Osteoblast (primary cell): ENCODE measurements at regions not wholly inside any gene's neighbourhood (a gene's known extent, or its start where the extent isn't known, plus 50 kb on each side); places are given as distances from the start of the nearest gene placed in this dataset.

Experiments used
- DNase-seq: peaks from one replicate; pipeline ENCODE4 v3.0.0; 2011; ENCODE audit warnings: low spot score, mixed read lengths; ENCODE audit not compliant: insufficient read length; ENCODE audit errors: missing footprints
- H2AFZ ChIP-seq: 2 replicates; pipeline ENCODE4 v1.6.0; 2011; ENCODE audit warnings: mild to moderate bottlenecking, low read length
- H3K27ac ChIP-seq: 2 replicates; pipeline ENCODE4 v1.5.1; 2011; ENCODE audit warnings: mild to moderate bottlenecking, low read depth, low read length, moderate library complexity
- H3K27me3 ChIP-seq: 2 replicates; pipeline ENCODE4 v1.6.0; 2012; ENCODE audit warnings: mild to moderate bottlenecking, control low read depth, inconsistent platforms, low read length, moderate library complexity; ENCODE audit not compliant: insufficient read depth
- H3K36me3 ChIP-seq: 2 replicates; pipeline ENCODE4 v1.5.1; 2011; ENCODE audit warnings: mild to moderate bottlenecking, low read length, control low read depth, moderate library complexity; ENCODE audit not compliant: insufficient read depth
- H3K4me1 ChIP-seq: 2 replicates; pipeline ENCODE4 v1.5.1; 2011; ENCODE audit warnings: mild to moderate bottlenecking, low read length, control low read depth, moderate library complexity; ENCODE audit not compliant: insufficient read depth
- H3K4me2 ChIP-seq: 2 replicates; pipeline ENCODE4 v1.6.0; 2011; ENCODE audit warnings: mild to moderate bottlenecking, low read length; ENCODE audit not compliant: insufficient read depth
- H3K4me3 ChIP-seq: fragments of 200-600 bp; sonication (generic); 3 replicates; pipeline ENCODE4 v1.5.1; 2012; ENCODE audit warnings: mild to moderate bottlenecking, low read length, inconsistent platforms; ENCODE audit not compliant: insufficient read depth
- H3K79me2 ChIP-seq: 2 replicates; pipeline ENCODE4 v1.6.0; 2012; ENCODE audit warnings: mild to moderate bottlenecking, low read length, control low read depth, inconsistent platforms; ENCODE audit not compliant: insufficient read depth
- H3K9me3 ChIP-seq: 2 replicates; pipeline ENCODE4 v1.5.1; 2011; ENCODE audit warnings: low read depth, low read length, control low read depth
- H4K20me1 ChIP-seq: 2 replicates; pipeline ENCODE4 v1.6.0; 2012; ENCODE audit warnings: mild to moderate bottlenecking, low read length, control low read depth; ENCODE audit not compliant: insufficient read depth
- TF ChIP-seq, protein P1 (sequence below): IDR thresholded peaks from 2 replicates; pipeline ENCODE4 v1.5.1; 2011; ENCODE audit warnings: mild to moderate bottlenecking, low read depth, low read length, moderate library complexity; ENCODE audit errors: extremely low read depth

DNA sequence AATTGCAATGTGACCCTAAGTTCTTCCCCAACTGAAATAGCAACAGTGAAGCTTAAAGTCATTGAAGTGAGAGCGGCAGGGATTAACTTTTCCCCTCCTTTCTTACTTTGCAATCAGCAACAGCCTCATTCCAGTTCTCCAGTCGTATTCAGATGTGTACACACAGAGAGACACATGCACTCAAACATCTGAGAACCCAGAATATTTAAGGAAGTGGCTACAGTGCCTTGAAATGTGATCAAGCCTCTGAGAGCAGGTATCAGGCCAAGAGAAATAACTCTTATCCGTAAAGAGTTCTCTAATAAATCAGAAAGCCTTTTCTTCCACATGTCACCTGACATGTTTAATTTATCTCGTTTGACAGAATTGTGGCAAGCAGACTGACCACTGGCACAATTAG lies 388.9 kb upstream of the NPVF start:
- no peak for DNase-seq
- H3K27me3 ChIP-seq, result no peaks in the 10 kb centered on the region

DNA sequence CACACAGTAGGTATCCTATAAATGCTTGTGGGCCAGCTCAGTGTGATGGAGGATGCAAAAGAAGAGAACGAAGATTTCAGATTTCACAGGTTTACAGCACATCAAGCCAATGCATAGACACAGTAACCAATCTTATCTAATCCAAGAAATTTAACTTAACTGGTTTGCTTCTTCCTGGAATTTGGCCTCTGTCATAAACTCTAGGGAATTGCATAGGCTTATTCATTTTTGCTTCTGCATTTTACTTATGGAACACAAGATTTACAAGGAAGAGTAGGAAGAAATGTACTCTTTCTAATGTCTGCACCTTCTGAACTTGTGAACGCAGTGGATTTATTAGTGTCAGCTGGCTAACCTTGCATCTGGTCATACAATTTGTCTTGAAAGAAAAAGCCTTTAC lies 389.4 kb upstream of the NPVF start:
- H3K4me1 ChIP-seq, result no peaks in the 10 kb centered on the region

More for the DNA sequence above, 388.9 kb upstream of the NPVF start:
- H3K4me1 ChIP-seq, result no peaks in the 10 kb centered on the region
- H3K4me2 ChIP-seq, result no peak overlapping the region
- H4K20me1 ChIP-seq, result no peaks in the 10 kb centered on the region
- no peaks in the 10 kb centered on the region for H3K79me2 ChIP-seq
- TF ChIP-seq, protein P1, sequence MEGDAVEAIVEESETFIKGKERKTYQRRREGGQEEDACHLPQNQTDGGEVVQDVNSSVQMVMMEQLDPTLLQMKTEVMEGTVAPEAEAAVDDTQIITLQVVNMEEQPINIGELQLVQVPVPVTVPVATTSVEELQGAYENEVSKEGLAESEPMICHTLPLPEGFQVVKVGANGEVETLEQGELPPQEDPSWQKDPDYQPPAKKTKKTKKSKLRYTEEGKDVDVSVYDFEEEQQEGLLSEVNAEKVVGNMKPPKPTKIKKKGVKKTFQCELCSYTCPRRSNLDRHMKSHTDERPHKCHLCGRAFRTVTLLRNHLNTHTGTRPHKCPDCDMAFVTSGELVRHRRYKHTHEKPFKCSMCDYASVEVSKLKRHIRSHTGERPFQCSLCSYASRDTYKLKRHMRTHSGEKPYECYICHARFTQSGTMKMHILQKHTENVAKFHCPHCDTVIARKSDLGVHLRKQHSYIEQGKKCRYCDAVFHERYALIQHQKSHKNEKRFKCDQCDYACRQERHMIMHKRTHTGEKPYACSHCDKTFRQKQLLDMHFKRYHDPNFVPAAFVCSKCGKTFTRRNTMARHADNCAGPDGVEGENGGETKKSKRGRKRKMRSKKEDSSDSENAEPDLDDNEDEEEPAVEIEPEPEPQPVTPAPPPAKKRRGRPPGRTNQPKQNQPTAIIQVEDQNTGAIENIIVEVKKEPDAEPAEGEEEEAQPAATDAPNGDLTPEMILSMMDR, result no peak
- no peak overlapping the region for H2AFZ ChIP-seq
- H3K36me3 ChIP-seq, result no peaks in the 10 kb centered on the region
- no peak overlapping the region for H3K27ac ChIP-seq
- no peaks in the 10 kb centered on the region for H3K9me3 ChIP-seq
- no peak overlapping the region for H3K4me3 ChIP-seq

DNA sequence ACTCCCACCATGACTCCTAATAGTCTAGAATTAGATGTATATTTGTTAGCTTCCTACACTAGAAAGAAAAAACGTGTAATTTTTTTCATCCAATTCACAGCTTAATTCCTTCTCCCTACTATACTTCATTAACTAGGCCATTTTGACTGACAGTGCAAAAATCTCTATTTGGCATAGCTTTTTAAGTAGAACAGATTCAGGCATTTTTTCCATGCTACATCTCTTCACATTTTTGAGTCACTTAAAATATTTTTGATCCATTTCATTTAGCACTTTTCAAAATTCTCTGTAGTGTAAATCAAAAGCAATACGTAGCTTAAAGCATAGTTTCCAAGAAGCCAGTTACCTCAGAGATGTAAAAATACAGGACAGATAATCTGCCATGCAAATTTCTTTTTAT lies 391.1 kb upstream of the NPVF start:
- H3K27me3 ChIP-seq, result no peaks in the 10 kb centered on the region
- no peaks in the 10 kb centered on the region for H3K79me2 ChIP-seq
- TF ChIP-seq, protein P1, result no peak
- H3K4me2 ChIP-seq, result no peak overlapping the region
- H3K36me3 ChIP-seq, result no peaks in the 10 kb centered on the region
- H3K4me1 ChIP-seq, result no peaks in the 10 kb centered on the region
- H3K9me3 ChIP-seq, result no peaks in the 10 kb centered on the region
- H4K20me1 ChIP-seq, result no peaks in the 10 kb centered on the region
- H2AFZ ChIP-seq, result no peak overlapping the region
- H3K4me3 ChIP-seq, result no peak overlapping the region
- no peak overlapping the region for H3K27ac ChIP-seq
- no peak for DNase-seq

More for the DNA sequence above, 389.4 kb upstream of the NPVF start:
- Histone ChIP-seq H3K79me2 (no peaks in the 10 kb centered on the region), H3K9me3 (no peaks in the 10 kb centered on the region), H3K27ac (no peak overlapping the region), H2AFZ (no peak overlapping the region), H3K36me3 (no peaks in the 10 kb centered on the region), H4K20me1 (no peaks in the 10 kb centered on the region), H3K4me3 (no peak overlapping the region), H3K4me2 (no peak overlapping the region), H3K27me3 (no peaks in the 10 kb centered on the region)
- TF ChIP-seq, protein P1, result no peak
- DNase-seq, result no peak

DNA sequence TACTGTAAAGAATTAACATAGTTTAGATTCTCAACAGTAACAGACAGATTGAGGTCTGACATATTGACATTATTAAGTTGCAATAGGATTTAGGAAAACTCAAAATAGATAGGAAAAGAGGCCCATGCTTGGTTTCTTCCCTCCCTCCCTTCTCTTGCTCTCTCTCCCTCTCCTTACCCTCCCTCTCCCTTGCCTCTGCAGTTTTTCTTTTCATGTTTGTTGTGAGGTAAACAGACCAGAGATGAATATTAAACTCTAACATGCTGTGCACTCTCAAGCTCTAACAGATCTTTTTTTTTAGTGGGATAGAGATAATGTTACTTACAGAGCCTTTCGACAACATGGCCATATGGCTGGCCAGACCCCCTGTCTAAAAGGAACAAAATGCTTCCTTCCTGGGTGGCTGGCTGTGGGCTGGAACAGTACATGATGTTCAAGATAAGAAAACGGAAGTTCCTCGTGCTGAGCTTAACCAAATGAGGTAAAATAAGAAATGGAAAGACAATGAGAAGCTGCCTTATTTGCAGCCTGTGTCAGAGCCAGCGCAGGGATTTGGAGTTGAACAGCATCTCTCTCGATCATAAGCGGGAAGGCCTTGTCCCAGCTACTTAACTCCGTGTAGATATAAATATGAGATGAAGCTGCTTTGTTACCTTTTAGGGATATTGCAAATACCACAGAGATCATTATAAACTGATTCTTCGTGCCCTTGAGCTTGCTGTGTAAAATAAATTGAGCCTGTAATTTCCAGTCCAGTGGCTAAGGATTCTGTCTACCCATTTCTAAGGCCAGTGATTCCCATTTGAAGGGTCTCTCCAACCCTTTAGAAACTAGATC lies 391.9 kb upstream of the NPVF start:
- H3K4me2 ChIP-seq, result no peak overlapping the region
- no peak overlapping the region for H3K27ac ChIP-seq
- H3K9me3 ChIP-seq, result no peaks in the 10 kb centered on the region
- no peak overlapping the region for H2AFZ ChIP-seq
- H3K27me3 ChIP-seq, result no peaks in the 10 kb centered on the region
- DNase-seq, result no peak
- H4K20me1 ChIP-seq, result no peaks in the 10 kb centered on the region
- H3K4me1 ChIP-seq, result no peaks in the 10 kb centered on the region
- H3K36me3 ChIP-seq, result no peaks in the 10 kb centered on the region
- H3K79me2 ChIP-seq, result no peaks in the 10 kb centered on the region
- TF ChIP-seq, protein P1, result no peak
- no peak overlapping the region for H3K4me3 ChIP-seq
